IPS-20b (cell line): ENCODE measurements at regions not wholly inside any gene's neighbourhood (a gene's known extent, or its start where the extent isn't known, plus 50 kb on each side); places are given as distances from the start of the nearest gene placed in this dataset.
"Not testable (repeated sequence)": the region's sequence is repeated elsewhere in the genome, so short reads cannot be mapped to it uniquely, and the experiment has no call there.

ENCODE experiments used
- H3K27ac ChIP-seq: one replicate; pipeline ENCODE4 v1.5.1; 2013; ENCODE audit warnings: low read length
- H3K27me3 ChIP-seq: 2 replicates; pipeline ENCODE4 v1.6.1; 2013; ENCODE audit warnings: mild to moderate bottlenecking, low read length, inconsistent platforms; ENCODE audit not compliant: insufficient read depth
- H3K36me3 ChIP-seq: 2 replicates; pipeline ENCODE4 v1.6.1; 2013; ENCODE audit warnings: low read depth, mild to moderate bottlenecking, inconsistent platforms, low read length, moderate library complexity; ENCODE audit not compliant: insufficient read depth
- H3K4me1 ChIP-seq: 2 replicates; pipeline ENCODE4 v1.6.1; 2013; ENCODE audit warnings: mild to moderate bottlenecking, control low read depth, inconsistent platforms, low read length, moderate library complexity; ENCODE audit not compliant: insufficient read depth
- H3K4me3 ChIP-seq: 2 replicates; pipeline ENCODE4 v1.5.1; 2013; ENCODE audit warnings: mild to moderate bottlenecking, low read length, inconsistent platforms
- H3K9ac ChIP-seq: 2 replicates; pipeline ENCODE4 v1.6.1; 2013; ENCODE audit warnings: low read depth, mild to moderate bottlenecking, inconsistent platforms, low read length, moderate library complexity
- H3K9me3 ChIP-seq: 2 replicates; pipeline ENCODE4 v1.6.1; 2013; ENCODE audit warnings: mild to moderate bottlenecking, low read depth, low read length, inconsistent platforms; ENCODE audit not compliant: insufficient read depth

GRCh38 chr5:152171888-152172287 lies 233.2 kb downstream of the NMUR2 start:
- peaks cover 17% of the 10 kb centered on the region for H3K4me1 ChIP-seq

GRCh38 chr5:152170350-152170749 lies 234.7 kb downstream of the NMUR2 start:
- Histone ChIP-seq H3K27ac (no peak overlapping the region), H3K36me3 (no peaks in the 10 kb centered on the region), H3K9me3 (no peaks in the 10 kb centered on the region), H3K4me3 (no peak overlapping the region), H3K27me3 (no peaks in the 10 kb centered on the region), H3K9ac (no peak overlapping the region), H3K4me1 (peaks cover 17% of the 10 kb centered on the region)

More at GRCh38 chr5:152171888-152172287, 233.2 kb downstream of the NMUR2 start:
- Histone ChIP-seq H3K9ac (no peak overlapping the region), H3K9me3 (no peaks in the 10 kb centered on the region), H3K27ac (no peak overlapping the region), H3K4me3 (no peak overlapping the region), H3K27me3 (no peaks in the 10 kb centered on the region), H3K36me3 (no peaks in the 10 kb centered on the region)

- Histone ChIP-seq H3K9me3 (no peaks in the 10 kb centered on the region), H3K36me3 (no peaks in the 10 kb centered on the region), H3K4me1 (peaks cover 9% of the 10 kb centered on the region), H3K4me3 (no peak overlapping the region), H3K27me3 (no peaks in the 10 kb centered on the region), H3K9ac (no peak overlapping the region), H3K27ac (no peak overlapping the region)
Observed at GRCh38 chr5:152164860-152165259, 240.2 kb upstream of the GLRA1 start.

GRCh38 chr5:152159894-152160293 lies 235.2 kb upstream of the GLRA1 start:
- H3K9me3 ChIP-seq, H3K4me1 ChIP-seq, H3K27me3 ChIP-seq, H3K4me3 ChIP-seq, H3K9ac ChIP-seq, H3K27ac ChIP-seq, H3K36me3 ChIP-seq: not testable (repeated sequence)

GRCh38 chr5:152154452-152154851 lies 229.8 kb upstream of the GLRA1 start:
- H3K4me3 ChIP-seq, H3K27ac ChIP-seq, H3K4me1 ChIP-seq, H3K9me3 ChIP-seq, H3K36me3 ChIP-seq, H3K9ac ChIP-seq, H3K27me3 ChIP-seq: not testable (repeated sequence)

- H3K27me3 ChIP-seq: no peaks in the 10 kb centered on the region
- no peaks in the 10 kb centered on the region for H3K9me3 ChIP-seq
- no peak overlapping the region for H3K27ac ChIP-seq
- no peaks in the 10 kb centered on the region for H3K36me3 ChIP-seq
- H3K4me3 ChIP-seq: no peak overlapping the region
- H3K4me1 ChIP-seq: no peaks in the 10 kb centered on the region
- no peak overlapping the region for H3K9ac ChIP-seq
Observed at GRCh38 chr5:152151940-152152339, 227.3 kb upstream of the GLRA1 start.

- Histone ChIP-seq H3K36me3 (no peaks in the 10 kb centered on the region), H3K9me3 (no peaks in the 10 kb centered on the region), H3K9ac (no peak overlapping the region), H3K4me1 (no peaks in the 10 kb centered on the region), H3K4me3 (no peak overlapping the region), H3K27ac (no peak overlapping the region), H3K27me3 (no peaks in the 10 kb centered on the region)
Observed at GRCh38 chr5:152151113-152151512, 226.5 kb upstream of the GLRA1 start.

GRCh38 chr5:152147286-152147685 lies 222.6 kb upstream of the GLRA1 start:
- H3K27me3 ChIP-seq: no peaks in the 10 kb centered on the region
- H3K4me1 ChIP-seq: no peaks in the 10 kb centered on the region
- no peak overlapping the region for H3K4me3 ChIP-seq
- H3K27ac ChIP-seq: no peak overlapping the region
- no peak overlapping the region for H3K9ac ChIP-seq
- no peaks in the 10 kb centered on the region for H3K36me3 ChIP-seq
- H3K9me3 ChIP-seq: no peaks in the 10 kb centered on the region

- Histone ChIP-seq H3K27me3 (no peaks in the 10 kb centered on the region), H3K4me3 (no peak overlapping the region), H3K4me1 (no peaks in the 10 kb centered on the region), H3K9ac (no peak overlapping the region), H3K9me3 (no peaks in the 10 kb centered on the region), H3K36me3 (no peaks in the 10 kb centered on the region), H3K27ac (no peak overlapping the region)
Observed at GRCh38 chr5:152146566-152146965, 221.9 kb upstream of the GLRA1 start.

GRCh38 chr5:152144556-152144955 lies 219.9 kb upstream of the GLRA1 start:
- Histone ChIP-seq H3K4me3 (no peak overlapping the region), H3K4me1 (no peaks in the 10 kb centered on the region), H3K9me3 (no peaks in the 10 kb centered on the region), H3K27ac (no peak overlapping the region), H3K27me3 (no peaks in the 10 kb centered on the region), H3K9ac (no peak overlapping the region), H3K36me3 (no peaks in the 10 kb centered on the region)

GRCh38 chr5:152144030-152144429 lies 219.4 kb upstream of the GLRA1 start:
- H3K36me3 ChIP-seq: no peaks in the 10 kb centered on the region
- no peak overlapping the region for H3K4me3 ChIP-seq
- H3K27me3 ChIP-seq: no peaks in the 10 kb centered on the region
- H3K4me1 ChIP-seq: no peaks in the 10 kb centered on the region
- no peaks in the 10 kb centered on the region for H3K9me3 ChIP-seq
- no peak overlapping the region for H3K27ac ChIP-seq
- H3K9ac ChIP-seq: no peak overlapping the region

- H3K4me1 ChIP-seq: no peaks in the 10 kb centered on the region
- H3K36me3 ChIP-seq: no peaks in the 10 kb centered on the region
- H3K9ac ChIP-seq: no peak overlapping the region
- no peaks in the 10 kb centered on the region for H3K9me3 ChIP-seq
- H3K27ac ChIP-seq: no peak overlapping the region
- H3K27me3 ChIP-seq: no peaks in the 10 kb centered on the region
- no peak overlapping the region for H3K4me3 ChIP-seq
Observed at GRCh38 chr5:152142840-152143469, 218.3 kb upstream of the GLRA1 start.
